ENCODE measurements at regions not wholly inside any gene's neighbourhood (a gene's known extent, or its start where the extent isn't known, plus 50 kb on each side); places are given as distances from the start of the nearest gene placed in this dataset.

DNA sequence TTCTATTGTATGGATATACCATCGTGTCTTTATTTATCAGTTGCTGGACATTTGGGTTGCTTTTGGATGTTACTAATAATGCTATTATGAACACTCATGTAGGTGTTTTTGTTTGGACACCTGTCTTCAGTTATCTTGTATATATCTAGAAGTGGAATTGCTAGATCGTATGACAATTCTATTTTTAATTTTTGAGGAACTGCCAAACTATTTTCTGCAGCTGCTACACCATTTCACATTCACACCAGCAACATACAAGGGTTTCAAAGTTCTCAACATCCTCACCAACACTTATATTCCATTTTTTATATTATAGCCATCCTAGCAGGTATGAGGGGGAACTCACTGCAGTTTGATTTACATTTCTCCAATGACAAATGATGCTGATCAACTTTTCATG is 324.6 kb downstream of the CAAP1 start:
- Histone ChIP-seq H3K27ac (ENCODE audit: low read length) (no peak overlapping the region), H3K4me3 (ENCODE audit: low read length in 2 of 2) (no peak overlapping the region), H3K4me1 (ENCODE audit: control insufficient read depth, insufficient read depth, low read length) (no peaks in the 10 kb centered on the region)

DNA sequence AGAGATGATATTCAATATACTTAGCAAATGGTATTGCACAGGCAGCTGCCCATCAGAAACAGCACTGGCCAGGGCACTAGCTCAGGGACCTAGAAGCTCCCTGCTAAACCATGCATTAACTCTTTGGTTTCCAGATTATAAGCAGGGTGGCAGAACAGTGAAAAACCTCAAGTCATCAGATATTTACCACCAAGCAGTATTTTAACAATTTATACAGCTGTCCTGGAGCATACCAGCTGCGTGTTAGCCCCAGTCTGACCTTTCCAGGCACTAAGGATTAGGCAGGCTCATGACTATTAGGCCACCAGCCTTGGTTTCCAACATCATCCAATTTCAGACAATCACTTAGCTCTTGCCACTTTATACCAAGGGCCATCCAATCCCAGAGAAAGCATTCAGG is 326.5 kb downstream of the CAAP1 start:
- Histone ChIP-seq H3K27me3 (ENCODE audit: control insufficient read depth in 1 of 2, insufficient read depth in 2 of 2, low read length in 2 of 2) (no peaks in the 10 kb centered on the region), H3K27ac (ENCODE audit: low read length) (no peak overlapping the region), H3K9ac (ENCODE audit: low read length in 2 of 2) (no peak overlapping the region), H3K4me1 (ENCODE audit: control insufficient read depth, insufficient read depth, low read length) (no peaks in the 10 kb centered on the region), H3K9me3 (ENCODE audit: control insufficient read depth in 2 of 2, low read length in 2 of 2) (no peaks in the 10 kb centered on the region), H3K36me3 (ENCODE audit: control insufficient read depth in 2 of 2, insufficient read depth in 2 of 2, low read length in 2 of 2) (no peaks in the 10 kb centered on the region), H3K4me3 (ENCODE audit: low read length in 2 of 2) (no peak overlapping the region)

More for the DNA sequence above, 324.6 kb downstream of the CAAP1 start:
- Histone ChIP-seq H3K9ac (ENCODE audit: low read length in 2 of 2) (no peak overlapping the region), H3K36me3 (ENCODE audit: control insufficient read depth in 2 of 2, insufficient read depth in 2 of 2, low read length in 2 of 2) (no peaks in the 10 kb centered on the region), H3K27me3 (ENCODE audit: control insufficient read depth in 1 of 2, insufficient read depth in 2 of 2, low read length in 2 of 2) (no peaks in the 10 kb centered on the region), H3K9me3 (ENCODE audit: control insufficient read depth in 2 of 2, low read length in 2 of 2) (no peaks in the 10 kb centered on the region)

DNA sequence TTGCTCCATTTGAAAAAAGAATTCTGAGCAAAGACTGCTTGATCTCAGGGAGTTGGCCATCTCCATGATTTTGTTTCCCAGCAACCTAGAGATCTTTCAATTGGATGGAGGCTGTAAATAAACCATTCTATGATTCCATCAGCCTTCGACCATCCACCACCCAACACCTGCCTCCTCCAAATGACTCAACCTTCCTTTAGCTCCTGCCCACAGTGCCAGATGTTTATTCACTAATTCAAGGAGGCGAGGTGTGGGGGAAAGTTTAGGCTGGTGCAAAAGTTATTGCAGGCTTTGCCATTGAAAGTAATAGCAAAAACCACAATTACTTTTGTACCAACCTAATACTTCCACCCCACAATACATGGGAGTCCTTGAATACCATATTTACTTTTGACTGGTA is 327.5 kb downstream of the CAAP1 start:
- no peaks in the 10 kb centered on the region for H3K9me3 ChIP-seq (ENCODE audit: control insufficient read depth in 2 of 2, low read length in 2 of 2)
- no peaks in the 10 kb centered on the region for H3K36me3 ChIP-seq (ENCODE audit: control insufficient read depth in 2 of 2, insufficient read depth in 2 of 2, low read length in 2 of 2)
- no peaks in the 10 kb centered on the region for H3K27me3 ChIP-seq (ENCODE audit: control insufficient read depth in 1 of 2, insufficient read depth in 2 of 2, low read length in 2 of 2)
- no peak overlapping the region for H3K4me3 ChIP-seq (ENCODE audit: low read length in 2 of 2)
- H3K27ac ChIP-seq (ENCODE audit: low read length): no peak overlapping the region
- H3K9ac ChIP-seq (ENCODE audit: low read length in 2 of 2): no peak overlapping the region
- H3K4me1 ChIP-seq (ENCODE audit: control insufficient read depth, insufficient read depth, low read length): no peaks in the 10 kb centered on the region

DNA sequence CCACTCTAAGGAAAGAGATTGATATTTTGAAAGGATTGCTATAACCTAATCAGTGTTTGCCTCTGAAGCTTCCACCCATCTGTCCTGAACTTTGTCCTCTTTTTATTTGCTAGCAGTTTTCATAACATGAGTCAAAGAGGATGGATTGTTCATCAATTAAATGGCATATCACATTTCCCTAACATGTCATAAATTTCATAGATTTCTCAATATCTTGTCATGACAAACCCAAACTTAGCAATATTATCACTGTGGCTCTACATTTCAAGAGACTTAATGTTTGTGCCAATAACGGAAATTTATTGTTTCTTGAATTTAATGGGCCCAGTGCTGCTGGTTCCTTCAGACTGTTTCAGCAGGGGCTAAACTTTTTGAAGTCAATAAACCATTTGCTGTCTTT is 330.3 kb downstream of the CAAP1 start:
- H3K27ac ChIP-seq (ENCODE audit: low read length): no peak overlapping the region
- H3K9ac ChIP-seq (ENCODE audit: low read length in 2 of 2): no peak overlapping the region
- no peaks in the 10 kb centered on the region for H3K9me3 ChIP-seq (ENCODE audit: control insufficient read depth in 2 of 2, low read length in 2 of 2)
- H3K27me3 ChIP-seq (ENCODE audit: control insufficient read depth in 1 of 2, insufficient read depth in 2 of 2, low read length in 2 of 2): no peaks in the 10 kb centered on the region
- H3K4me3 ChIP-seq (ENCODE audit: low read length in 2 of 2): no peak overlapping the region
- H3K4me1 ChIP-seq (ENCODE audit: control insufficient read depth, insufficient read depth, low read length): no peaks in the 10 kb centered on the region
- H3K36me3 ChIP-seq (ENCODE audit: control insufficient read depth in 2 of 2, insufficient read depth in 2 of 2, low read length in 2 of 2): no peaks in the 10 kb centered on the region

DNA sequence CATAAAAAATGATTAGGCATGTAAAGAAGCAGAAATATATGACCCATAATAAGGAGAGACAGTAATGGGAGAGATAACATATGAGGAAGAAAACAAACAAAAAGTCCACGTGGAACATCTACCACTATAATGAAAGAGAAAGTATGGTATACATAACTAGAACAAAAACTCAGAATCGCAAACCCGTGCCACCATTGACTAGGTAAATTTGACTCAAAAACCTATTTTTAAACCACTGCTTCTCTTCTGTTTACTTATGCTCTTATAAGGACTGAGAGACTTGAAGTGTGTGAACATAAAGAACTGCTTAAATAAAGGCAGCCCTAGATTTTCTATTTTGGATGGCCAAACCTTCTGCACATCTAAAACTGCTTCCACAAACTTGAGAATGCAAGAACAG is 330.7 kb downstream of the CAAP1 start:
- Histone ChIP-seq H3K9ac (ENCODE audit: low read length in 2 of 2) (no peak overlapping the region), H3K27me3 (ENCODE audit: control insufficient read depth in 1 of 2, insufficient read depth in 2 of 2, low read length in 2 of 2) (no peaks in the 10 kb centered on the region), H3K9me3 (ENCODE audit: control insufficient read depth in 2 of 2, low read length in 2 of 2) (no peaks in the 10 kb centered on the region), H3K27ac (ENCODE audit: low read length) (no peak overlapping the region), H3K4me3 (ENCODE audit: low read length in 2 of 2) (no peak overlapping the region), H3K36me3 (ENCODE audit: control insufficient read depth in 2 of 2, insufficient read depth in 2 of 2, low read length in 2 of 2) (no peaks in the 10 kb centered on the region), H3K4me1 (ENCODE audit: control insufficient read depth, insufficient read depth, low read length) (no peaks in the 10 kb centered on the region)

DNA sequence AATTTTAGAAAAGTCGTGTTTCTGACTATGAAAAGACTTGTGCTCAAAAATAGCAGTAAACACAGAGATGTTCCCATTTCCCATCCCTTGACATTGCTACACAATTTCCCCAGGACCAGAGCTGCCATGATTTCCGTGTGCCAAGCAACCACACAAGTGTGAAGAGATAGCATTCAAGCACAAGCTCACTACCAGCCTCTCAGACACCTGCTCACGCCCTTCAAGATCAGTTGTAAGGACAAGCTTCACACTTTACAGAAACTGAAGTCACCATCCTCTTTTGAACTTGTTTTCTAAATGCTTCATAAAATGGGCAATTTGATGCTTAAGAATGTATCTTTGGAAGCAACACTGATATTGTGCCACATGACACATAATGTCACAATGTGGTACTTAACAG is 333.1 kb downstream of the CAAP1 start:
- no peak overlapping the region for H3K4me3 ChIP-seq (ENCODE audit: low read length in 2 of 2)
- H3K27me3 ChIP-seq (ENCODE audit: control insufficient read depth in 1 of 2, insufficient read depth in 2 of 2, low read length in 2 of 2): no peaks in the 10 kb centered on the region
- no peaks in the 10 kb centered on the region for H3K36me3 ChIP-seq (ENCODE audit: control insufficient read depth in 2 of 2, insufficient read depth in 2 of 2, low read length in 2 of 2)
- no peaks in the 10 kb centered on the region for H3K4me1 ChIP-seq (ENCODE audit: control insufficient read depth, insufficient read depth, low read length)
- H3K9ac ChIP-seq (ENCODE audit: low read length in 2 of 2): no peak overlapping the region
- no peak overlapping the region for H3K27ac ChIP-seq (ENCODE audit: low read length)
- H3K9me3 ChIP-seq (ENCODE audit: control insufficient read depth in 2 of 2, low read length in 2 of 2): no peaks in the 10 kb centered on the region

DNA sequence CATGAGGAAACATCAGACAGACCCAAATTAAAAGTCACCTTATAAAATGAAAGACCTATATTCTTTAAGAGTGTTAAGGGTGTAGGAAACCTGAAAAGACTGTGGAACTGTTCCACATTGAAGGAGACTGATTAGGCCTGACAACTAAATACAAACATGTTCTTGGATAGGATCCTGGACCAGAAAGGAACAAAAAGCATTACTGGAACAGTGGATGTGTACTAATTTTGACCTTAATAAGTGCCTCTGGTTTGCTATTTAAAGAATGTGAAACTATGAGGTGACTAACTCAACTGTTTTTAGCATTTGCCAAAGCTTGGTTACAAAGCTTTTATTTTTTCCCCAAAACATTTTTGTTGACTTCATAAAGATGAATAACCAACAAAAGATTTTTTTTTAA is 340.6 kb downstream of the CAAP1 start:
- Histone ChIP-seq H3K36me3 (ENCODE audit: control insufficient read depth in 2 of 2, insufficient read depth in 2 of 2, low read length in 2 of 2) (no peaks in the 10 kb centered on the region), H3K9ac (ENCODE audit: low read length in 2 of 2) (no peak overlapping the region), H3K9me3 (ENCODE audit: control insufficient read depth in 2 of 2, low read length in 2 of 2) (no peaks in the 10 kb centered on the region), H3K27ac (ENCODE audit: low read length) (no peak overlapping the region), H3K27me3 (ENCODE audit: control insufficient read depth in 1 of 2, insufficient read depth in 2 of 2, low read length in 2 of 2) (no peaks in the 10 kb centered on the region), H3K4me1 (ENCODE audit: control insufficient read depth, insufficient read depth, low read length) (no peaks in the 10 kb centered on the region), H3K4me3 (ENCODE audit: low read length in 2 of 2) (no peak overlapping the region)

DNA sequence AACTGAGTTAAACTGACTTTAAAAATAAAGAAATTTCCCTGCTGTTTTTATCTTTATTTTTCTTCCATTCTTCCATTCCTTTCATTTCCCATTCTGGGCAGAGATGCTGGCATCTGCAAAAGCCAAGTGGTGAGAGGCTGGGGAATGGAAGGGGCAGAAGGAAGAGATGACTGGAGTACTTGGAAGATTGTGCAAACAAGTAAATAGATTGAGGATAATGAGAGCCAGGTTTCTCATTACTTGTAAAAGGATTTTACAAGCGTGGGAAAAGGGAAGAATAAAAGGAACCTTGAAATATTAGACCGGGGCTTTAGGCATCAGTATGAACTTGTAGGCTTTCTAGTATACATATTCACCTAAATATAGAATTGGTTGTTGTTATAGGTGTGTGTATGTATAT is 341.2 kb downstream of the CAAP1 start:
- Histone ChIP-seq H3K27ac (ENCODE audit: low read length) (no peak overlapping the region), H3K9me3 (ENCODE audit: control insufficient read depth in 2 of 2, low read length in 2 of 2) (no peaks in the 10 kb centered on the region), H3K36me3 (ENCODE audit: control insufficient read depth in 2 of 2, insufficient read depth in 2 of 2, low read length in 2 of 2) (no peaks in the 10 kb centered on the region), H3K9ac (ENCODE audit: low read length in 2 of 2) (no peak overlapping the region), H3K27me3 (ENCODE audit: control insufficient read depth in 1 of 2, insufficient read depth in 2 of 2, low read length in 2 of 2) (no peaks in the 10 kb centered on the region), H3K4me1 (ENCODE audit: control insufficient read depth, insufficient read depth, low read length) (no peaks in the 10 kb centered on the region), H3K4me3 (ENCODE audit: low read length in 2 of 2) (no peak overlapping the region)

DNA sequence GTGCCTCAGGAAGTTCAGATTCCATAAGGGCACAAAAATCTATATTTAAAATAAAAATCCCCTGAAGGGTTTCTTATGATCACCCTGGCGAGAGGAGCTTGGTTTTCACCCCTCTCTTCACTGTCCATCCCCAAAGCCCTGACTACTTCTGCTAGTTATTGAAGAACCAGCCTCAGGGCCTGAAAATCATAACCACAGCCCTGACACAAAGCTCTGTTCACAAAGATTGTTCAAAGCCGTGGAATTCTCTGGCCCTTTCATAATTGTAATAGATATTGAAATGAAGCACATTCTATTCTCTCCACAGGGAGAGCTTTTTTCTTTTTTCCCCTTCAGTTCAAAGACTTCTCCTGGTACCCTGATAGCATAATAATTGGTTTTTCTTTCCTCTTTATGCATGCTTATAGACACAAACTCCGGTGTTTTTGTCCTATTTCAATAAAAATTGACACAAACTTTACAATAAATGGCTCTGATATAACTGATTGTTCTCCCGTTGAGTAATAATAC is 343.8 kb downstream of the CAAP1 start:
- no peak overlapping the region for H3K9ac ChIP-seq (ENCODE audit: low read length in 2 of 2)
- H3K27me3 ChIP-seq (ENCODE audit: control insufficient read depth in 1 of 2, insufficient read depth in 2 of 2, low read length in 2 of 2): no peaks in the 10 kb centered on the region
- no peaks in the 10 kb centered on the region for H3K36me3 ChIP-seq (ENCODE audit: control insufficient read depth in 2 of 2, insufficient read depth in 2 of 2, low read length in 2 of 2)
- H3K4me3 ChIP-seq (ENCODE audit: low read length in 2 of 2): no peak overlapping the region
- H3K4me1 ChIP-seq (ENCODE audit: control insufficient read depth, insufficient read depth, low read length): no peaks in the 10 kb centered on the region
- H3K27ac ChIP-seq (ENCODE audit: low read length): no peak overlapping the region
- H3K9me3 ChIP-seq (ENCODE audit: control insufficient read depth in 2 of 2, low read length in 2 of 2): no peaks in the 10 kb centered on the region

DNA sequence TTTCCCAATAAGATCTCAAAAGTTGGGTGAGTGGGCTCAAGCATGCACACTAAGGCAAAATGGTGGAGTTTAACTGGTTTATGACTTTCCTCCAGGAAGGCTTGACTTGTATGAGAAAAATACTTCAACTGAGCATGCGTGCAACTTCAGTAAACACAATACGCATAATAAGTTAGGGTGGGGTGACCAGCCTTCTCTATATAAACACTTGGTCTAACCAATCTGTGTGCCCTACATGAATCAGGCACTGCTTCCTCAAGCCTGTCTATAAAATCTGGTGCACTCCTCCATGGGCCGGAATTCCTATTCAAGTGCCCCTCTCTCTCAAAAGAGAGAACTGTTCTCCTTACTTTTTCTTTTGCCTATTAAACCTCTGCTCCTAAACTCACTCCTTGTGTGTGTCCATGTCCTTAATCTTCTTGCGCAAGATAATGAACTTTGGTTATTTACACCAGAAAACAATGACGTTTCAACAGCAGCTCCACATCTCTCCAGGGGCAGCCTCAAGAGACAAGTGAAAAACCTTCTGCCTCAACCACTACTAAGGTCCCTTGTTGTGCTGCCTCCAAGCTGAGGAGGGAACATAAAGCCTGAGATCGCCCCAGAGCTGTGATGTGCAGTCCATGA is 352.6 kb downstream of the CAAP1 start:
- no peaks in the 10 kb centered on the region for H3K9me3 ChIP-seq (ENCODE audit: control insufficient read depth in 2 of 2, low read length in 2 of 2)
- H3K9ac ChIP-seq (ENCODE audit: low read length in 2 of 2): no peak overlapping the region
- no peak overlapping the region for H3K27ac ChIP-seq (ENCODE audit: low read length)
- H3K4me3 ChIP-seq (ENCODE audit: low read length in 2 of 2): no peak overlapping the region
- no peaks in the 10 kb centered on the region for H3K27me3 ChIP-seq (ENCODE audit: control insufficient read depth in 1 of 2, insufficient read depth in 2 of 2, low read length in 2 of 2)
- no peaks in the 10 kb centered on the region for H3K36me3 ChIP-seq (ENCODE audit: control insufficient read depth in 2 of 2, insufficient read depth in 2 of 2, low read length in 2 of 2)
- no peaks in the 10 kb centered on the region for H3K4me1 ChIP-seq (ENCODE audit: control insufficient read depth, insufficient read depth, low read length)

DNA sequence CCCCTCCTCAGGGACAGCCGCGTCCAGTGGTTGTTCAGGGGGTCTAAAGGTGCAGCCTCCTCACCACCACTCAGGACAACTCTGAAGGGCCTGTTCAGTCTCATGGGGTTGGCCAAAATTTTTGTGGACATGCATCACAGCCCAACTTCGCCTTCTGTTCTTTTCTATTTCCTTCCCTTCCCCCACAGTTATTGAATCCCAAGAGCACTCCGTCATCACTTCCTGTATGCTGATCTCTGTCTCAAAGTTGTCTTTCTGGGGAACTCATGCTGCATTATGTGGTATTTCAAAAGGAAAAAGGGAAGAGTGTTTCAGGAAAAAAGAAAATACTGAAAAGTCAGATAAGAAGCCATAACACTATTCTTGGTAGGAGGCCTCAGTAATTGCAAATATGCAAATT is 355.4 kb downstream of the CAAP1 start:
- H3K9ac ChIP-seq (ENCODE audit: low read length in 2 of 2): no peak overlapping the region
- H3K4me3 ChIP-seq (ENCODE audit: low read length in 2 of 2): no peak overlapping the region
- H3K9me3 ChIP-seq (ENCODE audit: control insufficient read depth in 2 of 2, low read length in 2 of 2): no peaks in the 10 kb centered on the region
- no peak overlapping the region for H3K27ac ChIP-seq (ENCODE audit: low read length)
- no peaks in the 10 kb centered on the region for H3K27me3 ChIP-seq (ENCODE audit: control insufficient read depth in 1 of 2, insufficient read depth in 2 of 2, low read length in 2 of 2)
- H3K4me1 ChIP-seq (ENCODE audit: control insufficient read depth, insufficient read depth, low read length): no peaks in the 10 kb centered on the region
- H3K36me3 ChIP-seq (ENCODE audit: control insufficient read depth in 2 of 2, insufficient read depth in 2 of 2, low read length in 2 of 2): no peaks in the 10 kb centered on the region
